Amniotic stem cell (primary cell): ENCODE measurements at regions not wholly inside any gene's neighbourhood (a gene's known extent, or its start where the extent isn't known, plus 50 kb on each side); places are given as distances from the start of the nearest gene placed in this dataset.

Experiments used
- DNase-seq: peaks from one replicate; lab custom pipeline; 2025; lab: John Stamatoyannopoulos, UW

- DNase-seq, result no peak
These were observed 409.1 kb downstream of the TAF11L14 start for GRCh38 chr5:18043344-18043743.

- DNase-seq, result no peak
These were observed 414.2 kb downstream of the TAF11L14 start for GRCh38 chr5:18048449-18048848.

GRCh38 chr5:18050345-18050744 is 416.1 kb downstream of the TAF11L14 start:
- DNase-seq, result no peak

GRCh38 chr5:18050776-18051175 is 416.5 kb downstream of the TAF11L14 start:
- DNase-seq, result no peak

GRCh38 chr5:18051953-18052352 is 417.7 kb downstream of the TAF11L14 start:
- DNase-seq, result no peak

- DNase-seq, result no peak
These were observed 418.3 kb downstream of the TAF11L14 start for GRCh38 chr5:18052569-18052968.

- DNase-seq, result no peak
These were observed 423.5 kb downstream of the TAF11L14 start for GRCh38 chr5:18057725-18058124.

GRCh38 chr5:18067615-18068014 is 433.4 kb downstream of the TAF11L14 start:
- DNase-seq, result no peak

- no peak for DNase-seq
These were observed 434.6 kb downstream of the TAF11L14 start for GRCh38 chr5:18068826-18069225.

- no peak for DNase-seq
These were observed 435.5 kb downstream of the TAF11L14 start for GRCh38 chr5:18069790-18070189.

GRCh38 chr5:18072600-18072999 is 438.3 kb downstream of the TAF11L14 start:
- no peak for DNase-seq

GRCh38 chr5:18074961-18075360 is 440.7 kb downstream of the TAF11L14 start:
- no peak for DNase-seq

GRCh38 chr5:18078157-18078556 is 443.9 kb downstream of the TAF11L14 start:
- no peak for DNase-seq

- no peak for DNase-seq
These were observed 445.6 kb downstream of the TAF11L14 start for GRCh38 chr5:18079831-18080230.

GRCh38 chr5:18088020-18088579 is 453.8 kb downstream of the TAF11L14 start:
- no peak for DNase-seq

- no peak for DNase-seq
These were observed 455.9 kb downstream of the TAF11L14 start for GRCh38 chr5:18090177-18090576.

- no peak for DNase-seq
These were observed 456.9 kb downstream of the TAF11L14 start for GRCh38 chr5:18091142-18091541.

- DNase-seq, result no peak
These were observed 457.5 kb downstream of the TAF11L14 start for GRCh38 chr5:18091758-18092157.

- DNase-seq, result no peak
These were observed 460.8 kb downstream of the TAF11L14 start for GRCh38 chr5:18095061-18095460.

- no peak for DNase-seq
These were observed 463.6 kb downstream of the TAF11L14 start for GRCh38 chr5:18097817-18098216.

- no peak for DNase-seq
These were observed 464.4 kb downstream of the TAF11L14 start for GRCh38 chr5:18098691-18099090.

GRCh38 chr5:18099261-18099660 is 465.0 kb downstream of the TAF11L14 start:
- DNase-seq, result no peak

GRCh38 chr5:18101532-18101931 is 467.3 kb downstream of the TAF11L14 start:
- DNase-seq, result no peak

- no peak for DNase-seq
These were observed 468.5 kb downstream of the TAF11L14 start for GRCh38 chr5:18102733-18103132.

- DNase-seq, result no peak
These were observed 471.2 kb downstream of the TAF11L14 start for GRCh38 chr5:18105449-18105848.
